K562 (cell line): ENCODE measurements at regions not wholly inside any gene's neighbourhood (a gene's known extent, or its start where the extent isn't known, plus 50 kb on each side); places are given as distances from the start of the nearest gene placed in this dataset.

Experiments used
- ASH1L ChIP-seq: fragments of 450-650 bp; IDR thresholded peaks from 2 replicates; pipeline ENCODE4 v1.6.1; 2018; ENCODE audit warnings: borderline replicate concordance, mild to moderate bottlenecking, low read depth; ENCODE audit not compliant: partially characterized antibody
- C11orf30 ChIP-seq: fragments of 450-650 bp; IDR thresholded peaks from 2 replicates; pipeline ENCODE4 v1.6.1; 2016; ENCODE audit warnings: low read depth, mild to moderate bottlenecking
- E2F1 ChIP-seq: sonication (generic); formaldehyde crosslinking; IDR thresholded peaks from 2 replicates; pipeline ENCODE4 v1.8.1; 2023; ENCODE audit warnings: mild to moderate bottlenecking, missing genetic modification reagents, moderate library complexity
- FOSL1 ChIP-seq: fragments of 200-800 bp; sonication (Bioruptor generic); conservative IDR thresholded peaks from 2 replicates; pipeline ENCODE4 v1.6.1; 2016; ENCODE audit warnings: missing genetic modification characterization, missing compliant biosample characterization
- HMGN3 ChIP-seq: IDR thresholded peaks from 2 replicates; pipeline ENCODE4 v1.6.1; 2011; ENCODE audit warnings: borderline replicate concordance, low read depth, mild to moderate bottlenecking, mixed read lengths, low read length; ENCODE audit not compliant: insufficient read length; ENCODE audit errors: extremely low read depth
- HNRNPL ChIP-seq: fragments of 200-400 bp; formaldehyde crosslinking; IDR thresholded peaks from 2 replicates; pipeline ENCODE4 v1.6.1; 2017; ENCODE audit warnings: low read depth, mild to moderate bottlenecking, low read length
- JUND ChIP-seq, 2 experiments: IDR thresholded peaks; 2 replicates in 1 of 2; 3 replicates in 1 of 2; pipeline ENCODE4 v1.6.1; 2011; ENCODE audit warnings: borderline replicate concordance in 2 of 2, low read depth in 2 of 2, low read length in 2 of 2, improper control_type of control experiment in 1 of 2, missing biosample characterization in 1 of 2, missing genetic modification characterization in 1 of 2, missing genetic modification reagents in 1 of 2
- MAFK ChIP-seq: IDR thresholded peaks from 2 replicates; pipeline ENCODE4 v1.6.1; 2011; ENCODE audit warnings: low read length, improper control_type of control experiment
- MLLT1 ChIP-seq, 2 experiments: fragments of 450-650 bp; IDR thresholded peaks; 2 replicates each; pipeline ENCODE4 v1.6.1; 2016
- SIX5 ChIP-seq, 2 experiments: IDR thresholded peaks; 2 replicates each; pipeline ENCODE4 v1.6.1; 2011; ENCODE audit warnings: low read length in 2 of 2, borderline replicate concordance in 1 of 2, low read depth in 1 of 2, mild to moderate bottlenecking in 1 of 2, moderate library complexity in 1 of 2; ENCODE audit not compliant: insufficient read depth in 1 of 2
- SLC30A9 ChIP-seq: fragments of 250-450 bp; sonication (Bioruptor Pico); IDR thresholded peaks from 2 replicates; pipeline ENCODE4 v1.8.0; 2022; ENCODE audit warnings: mild to moderate bottlenecking, moderate library complexity
- SMARCA5 ChIP-seq: fragments of 450-650 bp; IDR thresholded peaks from 2 replicates; pipeline ENCODE4 v1.6.1; 2016
- SRF ChIP-seq, 2 experiments: fragments of 250-450, 450-650 bp in 1 of 2; sonication (Bioruptor Pico) in 1 of 2; sonication (generic) in 1 of 2; formaldehyde crosslinking; IDR thresholded peaks; 2 replicates each; pipeline versions ENCODE4 v1.5.0 to v1.5.1; 2020 to 2022; ENCODE audit warnings: mild to moderate bottlenecking in 1 of 2, missing genetic modification reagents in 1 of 2
- TRIM28 ChIP-seq: fragments of 450-650 bp; IDR thresholded peaks from 2 replicates; pipeline ENCODE4 v1.6.1; 2017
- WHSC1 ChIP-seq: IDR thresholded peaks from one replicate; pipeline ENCODE4 v1.6.1; 2012; ENCODE audit warnings: low read length, control low read depth, inconsistent platforms
- ZNF133 ChIP-seq: fragments of 250-450 bp; sonication (Bioruptor Pico); IDR thresholded peaks from 2 replicates; pipeline ENCODE4 v1.4.0; 2020; ENCODE audit warnings: mild to moderate bottlenecking
- ZNF165 ChIP-seq: fragments of 250-450 bp; sonication (Bioruptor Pico); IDR thresholded peaks from 2 replicates; pipeline ENCODE4 v1.4.0; 2020; ENCODE audit warnings: borderline replicate concordance
- ZNF76 ChIP-seq: fragments of 250-450 bp; sonication (Bioruptor Pico); IDR thresholded peaks from 2 replicates; pipeline ENCODE4 v1.4.0; 2020; ENCODE audit warnings: mild to moderate bottlenecking, moderate library complexity, borderline replicate concordance
- TF ChIP-seq, protein P1 (sequence below): fragments of 150-350 bp; conservative IDR thresholded peaks from 2 replicates; pipeline ENCODE4 v1.6.1; 2014; ENCODE audit warnings: low read length
- TF ChIP-seq, protein P2 (sequence below): sonication (generic); formaldehyde crosslinking; IDR thresholded peaks from 2 replicates; pipeline ENCODE4 v1.9.0; 2022; ENCODE audit warnings: mild to moderate bottlenecking, missing genetic modification reagents

GRCh38 chrX:41981481-41982013, 58.2 kb upstream of the CASK start (continued):
- TF ChIP-seq, protein P1, sequence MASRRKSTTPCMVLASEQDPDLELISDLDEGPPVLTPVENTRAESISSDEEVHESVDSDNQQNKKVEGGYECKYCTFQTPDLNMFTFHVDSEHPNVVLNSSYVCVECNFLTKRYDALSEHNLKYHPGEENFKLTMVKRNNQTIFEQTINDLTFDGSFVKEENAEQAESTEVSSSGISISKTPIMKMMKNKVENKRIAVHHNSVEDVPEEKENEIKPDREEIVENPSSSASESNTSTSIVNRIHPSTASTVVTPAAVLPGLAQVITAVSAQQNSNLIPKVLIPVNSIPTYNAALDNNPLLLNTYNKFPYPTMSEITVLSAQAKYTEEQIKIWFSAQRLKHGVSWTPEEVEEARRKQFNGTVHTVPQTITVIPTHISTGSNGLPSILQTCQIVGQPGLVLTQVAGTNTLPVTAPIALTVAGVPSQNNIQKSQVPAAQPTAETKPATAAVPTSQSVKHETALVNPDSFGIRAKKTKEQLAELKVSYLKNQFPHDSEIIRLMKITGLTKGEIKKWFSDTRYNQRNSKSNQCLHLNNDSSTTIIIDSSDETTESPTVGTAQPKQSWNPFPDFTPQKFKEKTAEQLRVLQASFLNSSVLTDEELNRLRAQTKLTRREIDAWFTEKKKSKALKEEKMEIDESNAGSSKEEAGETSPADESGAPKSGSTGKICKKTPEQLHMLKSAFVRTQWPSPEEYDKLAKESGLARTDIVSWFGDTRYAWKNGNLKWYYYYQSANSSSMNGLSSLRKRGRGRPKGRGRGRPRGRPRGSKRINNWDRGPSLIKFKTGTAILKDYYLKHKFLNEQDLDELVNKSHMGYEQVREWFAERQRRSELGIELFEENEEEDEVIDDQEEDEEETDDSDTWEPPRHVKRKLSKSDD = no peak
- TF ChIP-seq, protein P2, sequence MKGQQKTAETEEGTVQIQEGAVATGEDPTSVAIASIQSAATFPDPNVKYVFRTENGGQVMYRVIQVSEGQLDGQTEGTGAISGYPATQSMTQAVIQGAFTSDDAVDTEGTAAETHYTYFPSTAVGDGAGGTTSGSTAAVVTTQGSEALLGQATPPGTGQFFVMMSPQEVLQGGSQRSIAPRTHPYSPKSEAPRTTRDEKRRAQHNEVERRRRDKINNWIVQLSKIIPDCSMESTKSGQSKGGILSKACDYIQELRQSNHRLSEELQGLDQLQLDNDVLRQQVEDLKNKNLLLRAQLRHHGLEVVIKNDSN (CRISPR knock-in tag) = no peak
- no peak for TF ChIP-seq E2F1 (CRISPR knock-in tag)
- TF ChIP-seq SRF (CRISPR knock-in tag; IDR thresholded peaks at IDR 0.05) = no peak
- peak; percentile 29; the same call in 1 of the 2 replicates for TF ChIP-seq JUND (IDR thresholded peaks at IDR 0.05; ENCODE audit: borderline replicate concordance, low read depth, low read length)
- no peak for TF ChIP-seq JUND (tag; IDR thresholded peaks at IDR 0.05; ENCODE audit: borderline replicate concordance, low read depth, low read length)
- TF ChIP-seq SIX5 (IDR thresholded peaks at IDR 0.05; ENCODE audit: borderline replicate concordance in 1 of 2, insufficient read depth in 1 of 2, low read depth in 1 of 2, low read length in 2 of 2) = no peak
- TF ChIP-seq ZNF133 (CRISPR knock-in tag) = no peak
- TF ChIP-seq ZNF165 = no peak
- TF ChIP-seq SLC30A9 = no peak
- no peak for TF ChIP-seq TRIM28
- TF ChIP-seq HMGN3 = no peak
- TF ChIP-seq ASH1L = no peak
- TF ChIP-seq MAFK = peak; percentile 77
- TF ChIP-seq ZNF76 (CRISPR knock-in tag) = no peak
- no peak for TF ChIP-seq HNRNPL
- no peak for TF ChIP-seq MLLT1 (IDR thresholded peaks at IDR 0.05)
- TF ChIP-seq FOSL1 (tag) = no peak
- TF ChIP-seq C11orf30 = peak; percentile 78
- TF ChIP-seq SMARCA5 = no peak
- TF ChIP-seq WHSC1 = no peak
